OCI-LY1 (cell line): ENCODE measurements at regions not wholly inside any gene's neighbourhood (a gene's known extent, or its start where the extent isn't known, plus 50 kb on each side); places are given as distances from the start of the nearest gene placed in this dataset.

Source experiments
- H2AFZ ChIP-seq: fragments of 200-600 bp; sonication (generic), shearing (Covaris generic); 2 replicates; pipeline ENCODE4 v1.6.0; 2014; ENCODE audit warnings: antibody characterized with exemption, mild to moderate bottlenecking, low read length
- H3F3A ChIP-seq: fragments of 200-600 bp; sonication (generic), shearing (Covaris generic); 2 replicates; pipeline ENCODE4 v1.6.0; 2014; ENCODE audit warnings: mild to moderate bottlenecking, antibody characterized with exemption, low read length, moderate library complexity; ENCODE audit not compliant: insufficient read depth
- H3K27ac ChIP-seq: fragments of 200-600 bp; sonication (generic); 2 replicates; pipeline ENCODE4 v1.5.1; 2014; ENCODE audit warnings: low read length, mixed run types, mild to moderate bottlenecking, low read depth; ENCODE audit not compliant: poor library complexity, severe bottlenecking
- H3K27me3 ChIP-seq: fragments of 200-600 bp; sonication (generic); 2 replicates; pipeline ENCODE4 v1.6.0; 2014; ENCODE audit warnings: antibody characterized with exemption, mild to moderate bottlenecking, low read length, moderate library complexity; ENCODE audit not compliant: insufficient read depth
- H3K36me3 ChIP-seq: fragments of 200-600 bp; sonication (generic); 2 replicates; pipeline ENCODE4 v1.6.1; 2014; ENCODE audit warnings: mild to moderate bottlenecking, antibody characterized with exemption, low read length, moderate library complexity, mixed read lengths; ENCODE audit not compliant: insufficient read depth
- H3K4me1 ChIP-seq: fragments of 200-600 bp; sonication (generic); 2 replicates; pipeline ENCODE4 v1.5.1; 2014; ENCODE audit warnings: mild to moderate bottlenecking, low read length, moderate library complexity; ENCODE audit not compliant: insufficient read depth, severe bottlenecking
- H3K4me2 ChIP-seq: fragments of 200-600 bp; sonication (generic), shearing (Covaris generic); 2 replicates; pipeline ENCODE4 v1.6.1; 2014; ENCODE audit warnings: low read length
- H3K4me3 ChIP-seq: fragments of 200-600 bp; sonication (generic); 2 replicates; pipeline ENCODE4 v1.5.1; 2014; ENCODE audit warnings: low read length, low read depth, mild to moderate bottlenecking, mixed read lengths; ENCODE audit not compliant: poor library complexity, severe bottlenecking
- H3K79me2 ChIP-seq: fragments of 200-600 bp; shearing (Covaris generic); 2 replicates; pipeline ENCODE4 v1.6.1; 2016; ENCODE audit warnings: mixed run types, low read length, mixed read lengths; ENCODE audit not compliant: insufficient read depth
- H3K9ac ChIP-seq: fragments of 200-600 bp; sonication (generic), shearing (Covaris generic); 2 replicates; pipeline ENCODE4 v1.6.1; 2014; ENCODE audit warnings: mild to moderate bottlenecking, low read length, mixed read lengths
- H3K9me2 ChIP-seq: fragments of 200-600 bp; sonication (generic), shearing (Covaris generic); 2 replicates; pipeline ENCODE4 v1.6.1; 2014; ENCODE audit warnings: low read depth, mild to moderate bottlenecking, low read length, mixed read lengths
- H3K9me3 ChIP-seq: fragments of 200-600 bp; shearing (Covaris generic); 2 replicates; pipeline ENCODE4 v1.6.1; 2014; ENCODE audit warnings: low read length, mixed read lengths
- H4K20me1 ChIP-seq: fragments of 200-600 bp; sonication (generic), shearing (Covaris generic); 2 replicates; pipeline ENCODE4 v1.6.0; 2016; ENCODE audit warnings: mild to moderate bottlenecking, low read length; ENCODE audit not compliant: insufficient read depth
- CTCF ChIP-seq: fragments of 200-600 bp; sonication (generic), shearing (Covaris generic); IDR thresholded peaks from 2 replicates; pipeline ENCODE4 v1.5.1; 2017; ENCODE audit warnings: mild to moderate bottlenecking, antibody characterized with exemption, low read length, moderate library complexity, mixed read lengths
- EZH2 ChIP-seq: fragments of 200-600 bp; sonication (generic), shearing (Covaris generic); IDR thresholded peaks from 2 replicates; pipeline ENCODE4 v1.8.0; 2017; ENCODE audit warnings: borderline replicate concordance, mixed run types, mild to moderate bottlenecking, antibody characterized with exemption, low read length, moderate library complexity, mixed read lengths

GRCh38 chr5:176727528-176727900 is 80.2 kb downstream of the TSPAN17 start:
- H3K36me3 ChIP-seq: no peaks in the 10 kb centered on the region
- H3K9ac ChIP-seq: no peak overlapping the region
- no peaks in the 10 kb centered on the region for H3K4me1 ChIP-seq
- peaks cover 9% of the 10 kb centered on the region; the same call in 1 of the 2 replicates for H3K27me3 ChIP-seq
- no peaks in the 10 kb centered on the region for H3K9me3 ChIP-seq
- H3F3A ChIP-seq: no peaks in the 10 kb centered on the region
- H2AFZ ChIP-seq: no peak overlapping the region
- TF ChIP-seq CTCF (no peak), EZH2 (no peak)
- no peaks in the 10 kb centered on the region for H3K9me2 ChIP-seq
- no peak overlapping the region for H3K4me3 ChIP-seq
- H3K4me2 ChIP-seq: no peak overlapping the region
- H4K20me1 ChIP-seq: no peaks in the 10 kb centered on the region
- H3K79me2 ChIP-seq: no peaks in the 10 kb centered on the region
- H3K27ac ChIP-seq: no peak overlapping the region

- Histone ChIP-seq H3F3A (no peaks in the 10 kb centered on the region), H3K4me1 (no peaks in the 10 kb centered on the region), H3K9me2 (no peaks in the 10 kb centered on the region), H2AFZ (no peak overlapping the region), H4K20me1 (no peaks in the 10 kb centered on the region), H3K79me2 (no peaks in the 10 kb centered on the region), H3K9me3 (no peaks in the 10 kb centered on the region), H3K9ac (no peak overlapping the region), H3K36me3 (no peaks in the 10 kb centered on the region), H3K4me2 (no peak overlapping the region), H3K27ac (no peak overlapping the region), H3K27me3 (peaks cover 9% of the 10 kb centered on the region; the same call in 1 of the 2 replicates), H3K4me3 (no peak overlapping the region)
- no peak for TF ChIP-seq CTCF
- TF ChIP-seq EZH2: no peak
Measured at GRCh38 chr5:176727983-176728675, 80.8 kb downstream of the TSPAN17 start.

- Histone ChIP-seq H4K20me1 (no peaks in the 10 kb centered on the region), H3K79me2 (no peaks in the 10 kb centered on the region), H2AFZ (no peak overlapping the region), H3F3A (no peaks in the 10 kb centered on the region), H3K4me3 (no peak overlapping the region), H3K36me3 (no peaks in the 10 kb centered on the region), H3K9me2 (no peaks in the 10 kb centered on the region), H3K9me3 (no peaks in the 10 kb centered on the region), H3K27me3 (peaks cover 7% of the 10 kb centered on the region; the same call in 1 of the 2 replicates), H3K9ac (no peak overlapping the region), H3K4me2 (no peak overlapping the region), H3K4me1 (no peaks in the 10 kb centered on the region), H3K27ac (no peak overlapping the region)
- TF ChIP-seq CTCF (no peak), EZH2 (no peak)
Measured at GRCh38 chr5:176728831-176729251, 81.5 kb upstream of the UNC5A start.
